NCI-H774 (cell line): ENCODE measurements at regions not wholly inside any gene's neighbourhood (a gene's known extent, or its start where the extent isn't known, plus 50 kb on each side); places are given as distances from the start of the nearest gene placed in this dataset.

Source experiments
- DNase-seq: peaks from one replicate; lab custom pipeline; 2025; lab: John Stamatoyannopoulos, UW

GRCh38 chr1:30329802-30330557 is 393.4 kb downstream of the MATN1 start:
- no peak for DNase-seq

GRCh38 chr1:30329263-30329753 is 394.1 kb downstream of the MATN1 start:
- DNase-seq, result no peak

- DNase-seq, result no peak
Measured at GRCh38 chr1:30328401-30329262, 394.8 kb downstream of the MATN1 start.

GRCh38 chr1:30328100-30328370 is 395.4 kb downstream of the MATN1 start:
- DNase-seq, result no peak

GRCh38 chr1:30327370-30328099 is 395.9 kb downstream of the MATN1 start:
- DNase-seq, result no peak

- DNase-seq, result no peak
Measured at GRCh38 chr1:30325999-30326398, 397.4 kb downstream of the MATN1 start.

- DNase-seq, result no peak
Measured at GRCh38 chr1:30325085-30325935, 398.1 kb downstream of the MATN1 start.

GRCh38 chr1:30324251-30325084 is 398.9 kb downstream of the MATN1 start:
- no peak for DNase-seq

GRCh38 chr1:30323841-30324240 is 399.5 kb downstream of the MATN1 start:
- no peak for DNase-seq

GRCh38 chr1:30323352-30323751 is 400.0 kb downstream of the MATN1 start:
- DNase-seq, result no peak

- no peak for DNase-seq
Measured at GRCh38 chr1:30322859-30323257, 400.5 kb downstream of the MATN1 start.

- DNase-seq, result no peak
Measured at GRCh38 chr1:30321996-30322858, 401.2 kb downstream of the MATN1 start.

- DNase-seq, result no peak
Measured at GRCh38 chr1:30321246-30321910, 402.0 kb downstream of the MATN1 start.

- no peak for DNase-seq
Measured at GRCh38 chr1:30320581-30320890, 402.8 kb downstream of the MATN1 start.

- DNase-seq, result no peak
Measured at GRCh38 chr1:30319765-30320580, 403.4 kb downstream of the MATN1 start.

- DNase-seq, result no peak
Measured at GRCh38 chr1:30318864-30319718, 404.3 kb downstream of the MATN1 start.

- DNase-seq, result no peak
Measured at GRCh38 chr1:30318413-30318812, 405.0 kb downstream of the MATN1 start.

- DNase-seq, result no peak
Measured at GRCh38 chr1:30317921-30318320, 405.5 kb downstream of the MATN1 start.
